ENCODE measurements at regions not wholly inside any gene's neighbourhood (a gene's known extent, or its start where the extent isn't known, plus 50 kb on each side); places are given as distances from the start of the nearest gene placed in this dataset.

DNA sequence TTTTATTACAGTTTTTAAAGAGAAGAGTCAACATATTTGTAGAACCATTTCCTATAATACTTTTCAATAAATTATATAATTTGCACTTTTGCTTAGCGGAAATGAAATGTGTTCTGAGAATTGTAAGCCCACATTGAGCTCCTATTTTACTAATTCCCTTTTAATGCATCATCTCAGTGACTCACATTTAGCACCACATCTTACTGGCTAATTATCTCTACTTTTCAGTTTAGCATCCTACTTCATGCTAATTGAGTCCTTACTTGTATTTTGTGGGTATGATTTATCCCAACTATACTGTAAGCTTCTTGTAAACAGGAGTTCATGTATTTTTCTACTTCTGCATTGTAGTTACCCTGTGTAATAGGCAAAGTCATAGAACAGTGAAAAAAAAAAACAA is 67.5 kb downstream of the TMX1 start:
- Histone ChIP-seq H4K20me1 (ENCODE audit: insufficient read depth, low read depth, low read length) (no peaks in the 10 kb centered on the region), H3K4me3 (ENCODE audit: low read length) (no peak overlapping the region), H3K9ac (ENCODE audit: low read length) (no peak overlapping the region), H3K27me3 (ENCODE audit: low read length) (no peaks in the 10 kb centered on the region), H3K4me2 (ENCODE audit: low read depth, low read length, poor library complexity, severe bottlenecking) (no peak overlapping the region), H3K4me1 (ENCODE audit: low read length) (no peaks in the 10 kb centered on the region), H3K9me2 (replicated peaks; ENCODE audit: insufficient read depth, low read length) (no peaks in the 10 kb centered on the region), H3K9me3 (ENCODE audit: low read length) (no peaks in the 10 kb centered on the region), H3K79me2 (ENCODE audit: low read length) (no peaks in the 10 kb centered on the region), H3K27ac (ENCODE audit: low read length) (no peak overlapping the region), H3K36me3 (ENCODE audit: insufficient read depth, low read length) (no peaks in the 10 kb centered on the region), H2AFZ (ENCODE audit: low read length) (no peak overlapping the region)
- no peak for DNase-seq

DNA sequence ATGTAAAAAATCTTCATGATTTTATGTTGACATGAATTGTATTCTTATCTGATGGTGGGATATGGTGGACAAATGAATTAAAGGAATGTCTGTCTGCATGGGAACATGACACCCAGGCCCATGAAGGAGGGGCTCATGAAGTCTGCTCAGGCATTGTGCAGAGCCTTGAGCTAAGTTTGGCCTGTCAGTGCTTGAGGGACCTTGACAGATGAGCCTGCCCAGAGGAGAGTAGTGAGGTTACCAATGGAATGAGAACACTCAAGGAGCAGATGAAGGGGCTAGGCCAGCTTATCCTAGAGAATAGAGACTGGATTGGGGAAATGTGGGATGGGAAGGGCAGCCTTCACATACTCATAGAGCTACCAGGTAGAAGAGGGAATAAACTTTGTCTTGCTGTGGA is 68.8 kb downstream of the TMX1 start:
- H3K4me3 ChIP-seq (ENCODE audit: low read length) = no peak overlapping the region
- H3K36me3 ChIP-seq (ENCODE audit: insufficient read depth, low read length) = no peaks in the 10 kb centered on the region
- H4K20me1 ChIP-seq (ENCODE audit: insufficient read depth, low read depth, low read length) = no peaks in the 10 kb centered on the region
- H3K27ac ChIP-seq (ENCODE audit: low read length) = no peak overlapping the region
- H3K79me2 ChIP-seq (ENCODE audit: low read length) = no peaks in the 10 kb centered on the region
- no peak overlapping the region for H2AFZ ChIP-seq (ENCODE audit: low read length)
- no peak overlapping the region for H3K9ac ChIP-seq (ENCODE audit: low read length)
- H3K9me2 ChIP-seq (replicated peaks; ENCODE audit: insufficient read depth, low read length) = no peaks in the 10 kb centered on the region
- no peak overlapping the region for H3K4me2 ChIP-seq (ENCODE audit: low read depth, low read length, poor library complexity, severe bottlenecking)
- no peaks in the 10 kb centered on the region for H3K4me1 ChIP-seq (ENCODE audit: low read length)
- no peaks in the 10 kb centered on the region for H3K9me3 ChIP-seq (ENCODE audit: low read length)
- no peaks in the 10 kb centered on the region for H3K27me3 ChIP-seq (ENCODE audit: low read length)
- no peak for DNase-seq

DNA sequence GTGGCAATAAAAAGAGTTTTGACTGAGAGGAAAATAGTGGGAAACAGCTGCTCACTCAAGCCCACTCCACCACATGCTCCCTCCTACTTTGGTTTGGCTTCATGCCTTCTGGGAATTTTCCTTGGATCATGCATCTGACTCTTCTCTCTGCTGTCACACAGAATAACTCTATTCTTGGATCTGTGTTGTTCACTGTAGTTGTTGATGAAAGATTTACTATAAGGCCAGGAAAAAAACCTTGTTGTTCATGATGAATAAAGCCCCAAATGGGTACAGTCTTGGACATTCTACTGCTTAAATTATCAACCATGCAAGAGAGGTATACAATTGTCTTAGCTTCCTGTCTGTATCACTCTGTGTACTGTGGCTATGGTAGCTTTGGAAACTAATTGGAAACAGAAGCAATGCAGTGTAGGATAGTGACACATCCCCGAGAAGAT is 70.5 kb downstream of the TMX1 start:
- Histone ChIP-seq H3K36me3 (ENCODE audit: insufficient read depth, low read length) (no peaks in the 10 kb centered on the region), H3K9me3 (ENCODE audit: low read length) (no peaks in the 10 kb centered on the region), H3K27ac (ENCODE audit: low read length) (no peak overlapping the region), H3K79me2 (ENCODE audit: low read length) (no peaks in the 10 kb centered on the region), H3K9ac (ENCODE audit: low read length) (no peak overlapping the region), H3K4me3 (ENCODE audit: low read length) (no peak overlapping the region), H2AFZ (ENCODE audit: low read length) (no peak overlapping the region), H4K20me1 (ENCODE audit: insufficient read depth, low read depth, low read length) (no peaks in the 10 kb centered on the region), H3K4me1 (ENCODE audit: low read length) (no peaks in the 10 kb centered on the region), H3K4me2 (ENCODE audit: low read depth, low read length, poor library complexity, severe bottlenecking) (no peak overlapping the region), H3K27me3 (ENCODE audit: low read length) (no peaks in the 10 kb centered on the region), H3K9me2 (replicated peaks; ENCODE audit: insufficient read depth, low read length) (no peaks in the 10 kb centered on the region)
- no peak for DNase-seq

DNA sequence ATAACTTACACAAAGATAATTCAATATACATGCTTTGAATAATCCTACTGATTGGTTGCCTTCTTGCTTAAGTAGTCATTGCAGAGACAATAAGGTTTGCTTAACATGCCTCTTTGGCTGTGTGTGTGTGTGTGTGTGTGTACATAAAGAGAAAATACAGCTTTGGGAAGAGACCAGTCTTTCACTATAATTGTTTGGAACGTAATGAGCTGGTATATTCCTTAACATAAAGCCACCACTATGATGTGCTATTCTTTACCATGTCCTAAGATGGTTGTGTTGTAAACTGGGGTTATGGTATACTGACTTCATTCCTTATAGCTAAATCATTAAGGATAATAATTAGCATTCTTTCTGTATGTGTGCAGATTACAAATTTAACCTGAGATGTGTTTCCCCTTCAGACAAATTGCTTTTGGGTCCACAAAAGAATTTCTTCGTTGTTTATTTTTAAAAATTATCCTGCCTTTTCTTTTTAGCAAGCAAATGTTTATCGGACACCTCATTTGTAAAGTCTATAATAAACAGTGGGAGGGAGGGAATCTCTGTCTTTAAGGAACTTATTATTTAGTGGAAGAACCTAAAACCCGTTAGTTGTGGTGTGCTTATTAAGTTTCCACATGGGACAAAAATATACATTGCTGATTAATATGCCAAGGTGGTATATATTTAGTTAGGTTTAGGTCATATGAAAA is 74.4 kb downstream of the TMX1 start:
- DNase-seq = no peak
- H3K79me2 ChIP-seq (ENCODE audit: low read length) = no peaks in the 10 kb centered on the region
- no peak overlapping the region for H3K4me3 ChIP-seq (ENCODE audit: low read length)
- H2AFZ ChIP-seq (ENCODE audit: low read length) = no peak overlapping the region
- no peaks in the 10 kb centered on the region for H3K27me3 ChIP-seq (ENCODE audit: low read length)
- no peaks in the 10 kb centered on the region for H3K9me3 ChIP-seq (ENCODE audit: low read length)
- no peaks in the 10 kb centered on the region for H3K4me1 ChIP-seq (ENCODE audit: low read length)
- H3K9me2 ChIP-seq (replicated peaks; ENCODE audit: insufficient read depth, low read length) = no peaks in the 10 kb centered on the region
- no peak overlapping the region for H3K4me2 ChIP-seq (ENCODE audit: low read depth, low read length, poor library complexity, severe bottlenecking)
- H3K36me3 ChIP-seq (ENCODE audit: insufficient read depth, low read length) = no peaks in the 10 kb centered on the region
- no peak overlapping the region for H3K9ac ChIP-seq (ENCODE audit: low read length)
- H4K20me1 ChIP-seq (ENCODE audit: insufficient read depth, low read depth, low read length) = no peaks in the 10 kb centered on the region
- no peak overlapping the region for H3K27ac ChIP-seq (ENCODE audit: low read length)

DNA sequence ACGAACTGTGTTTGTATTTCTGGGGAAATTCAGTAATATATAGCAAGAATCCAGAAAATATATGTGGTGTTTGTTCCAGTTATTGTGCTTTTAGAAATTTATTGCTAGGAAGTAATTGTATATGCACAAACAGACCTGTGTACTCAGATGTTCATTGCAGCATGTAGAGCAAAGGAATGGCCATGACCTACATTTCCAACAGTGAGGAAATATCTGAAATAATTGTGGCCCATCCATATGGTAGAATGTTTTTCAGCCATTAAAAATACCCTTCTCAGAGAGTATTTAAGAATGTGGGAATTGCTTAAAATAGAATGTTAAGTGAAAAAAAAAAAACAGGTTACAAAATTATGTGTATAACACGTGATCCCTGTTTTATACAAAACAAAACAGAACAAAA is 77.3 kb downstream of the TMX1 start:
- Histone ChIP-seq H2AFZ (ENCODE audit: low read length) (no peak overlapping the region), H3K4me2 (ENCODE audit: low read depth, low read length, poor library complexity, severe bottlenecking) (no peak overlapping the region), H3K9me3 (ENCODE audit: low read length) (no peaks in the 10 kb centered on the region), H3K27ac (ENCODE audit: low read length) (no peak overlapping the region), H4K20me1 (ENCODE audit: insufficient read depth, low read depth, low read length) (no peaks in the 10 kb centered on the region), H3K9ac (ENCODE audit: low read length) (no peak overlapping the region), H3K36me3 (ENCODE audit: insufficient read depth, low read length) (no peaks in the 10 kb centered on the region), H3K9me2 (replicated peaks; ENCODE audit: insufficient read depth, low read length) (no peaks in the 10 kb centered on the region), H3K79me2 (ENCODE audit: low read length) (no peaks in the 10 kb centered on the region), H3K27me3 (ENCODE audit: low read length) (no peaks in the 10 kb centered on the region), H3K4me3 (ENCODE audit: low read length) (no peak overlapping the region), H3K4me1 (ENCODE audit: low read length) (no peaks in the 10 kb centered on the region)
- DNase-seq = no peak

DNA sequence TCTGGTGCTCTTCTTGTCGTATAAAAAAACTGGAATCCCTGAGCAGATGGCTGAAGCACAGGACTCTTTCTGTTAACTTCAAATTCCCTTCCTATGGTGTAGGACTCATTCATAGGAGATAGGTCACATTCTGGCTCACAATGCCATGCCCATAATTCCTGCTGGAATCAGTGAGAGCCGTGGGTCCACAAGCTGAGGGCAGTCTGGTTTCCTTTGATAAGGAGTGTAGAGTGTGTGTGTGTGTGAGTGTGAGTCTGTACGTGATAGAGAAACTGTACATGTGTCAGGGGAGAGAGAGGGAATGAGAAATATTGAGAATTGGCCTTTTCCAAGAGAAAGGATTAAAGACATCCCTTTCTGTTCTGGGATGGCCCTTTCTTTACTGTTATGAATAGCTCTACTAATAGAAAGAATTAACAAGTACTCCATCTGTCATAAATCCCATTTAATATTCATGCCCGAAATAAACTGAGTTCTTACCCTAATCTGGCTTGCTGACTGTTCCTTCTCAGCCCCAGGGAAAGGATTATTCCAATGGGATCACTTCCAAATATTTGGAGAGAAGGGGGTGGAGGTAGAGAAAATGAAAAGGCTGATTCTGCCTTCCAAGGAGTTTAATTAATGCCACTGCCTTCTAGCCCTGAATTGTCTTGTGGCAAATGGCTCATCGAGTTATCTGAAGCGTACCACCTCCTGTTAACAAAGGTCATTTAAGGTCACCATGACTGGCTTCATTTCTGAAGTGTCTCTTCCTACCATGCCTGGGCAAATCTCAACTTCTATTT is 79.0 kb downstream of the TMX1 start:
- H3K4me2 ChIP-seq (ENCODE audit: low read depth, low read length, poor library complexity, severe bottlenecking) = no peak overlapping the region
- no peaks in the 10 kb centered on the region for H3K9me2 ChIP-seq (replicated peaks; ENCODE audit: insufficient read depth, low read length)
- H2AFZ ChIP-seq (ENCODE audit: low read length) = no peak overlapping the region
- no peaks in the 10 kb centered on the region for H4K20me1 ChIP-seq (ENCODE audit: insufficient read depth, low read depth, low read length)
- H3K4me3 ChIP-seq (ENCODE audit: low read length) = no peak overlapping the region
- H3K4me1 ChIP-seq (ENCODE audit: low read length) = no peaks in the 10 kb centered on the region
- no peak overlapping the region for H3K27ac ChIP-seq (ENCODE audit: low read length)
- no peaks in the 10 kb centered on the region for H3K79me2 ChIP-seq (ENCODE audit: low read length)
- no peaks in the 10 kb centered on the region for H3K27me3 ChIP-seq (ENCODE audit: low read length)
- no peaks in the 10 kb centered on the region for H3K9me3 ChIP-seq (ENCODE audit: low read length)
- H3K9ac ChIP-seq (ENCODE audit: low read length) = no peak overlapping the region
- H3K36me3 ChIP-seq (ENCODE audit: insufficient read depth, low read length) = no peaks in the 10 kb centered on the region
- no peak for DNase-seq

DNA sequence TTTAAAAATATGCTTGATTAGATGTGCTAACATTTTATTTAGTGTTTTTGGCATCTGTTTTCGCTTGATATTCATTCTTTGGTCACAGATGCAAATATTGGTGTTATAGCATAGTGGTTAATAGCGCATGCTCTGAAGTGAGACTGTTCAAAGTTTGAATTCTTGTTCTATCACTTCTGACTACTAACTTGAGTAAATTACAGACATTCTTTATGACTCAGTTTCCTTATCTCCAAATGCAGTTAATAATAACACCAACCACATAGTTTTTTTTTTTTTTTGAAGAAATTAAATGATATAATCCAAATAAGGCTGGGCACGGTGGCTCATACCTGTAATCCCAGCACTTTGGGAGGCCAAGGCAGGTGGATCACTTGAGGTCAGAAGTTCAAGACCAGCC is 81.0 kb downstream of the TMX1 start:
- DNase-seq = no peak
- H3K4me2 ChIP-seq (ENCODE audit: low read depth, low read length, poor library complexity, severe bottlenecking) = no peak overlapping the region
- H3K4me3 ChIP-seq (ENCODE audit: low read length) = no peak overlapping the region
- H3K9ac ChIP-seq (ENCODE audit: low read length) = no peak overlapping the region
- no peak overlapping the region for H2AFZ ChIP-seq (ENCODE audit: low read length)
- no peak overlapping the region for H3K27ac ChIP-seq (ENCODE audit: low read length)
- no peaks in the 10 kb centered on the region for H3K9me2 ChIP-seq (replicated peaks; ENCODE audit: insufficient read depth, low read length)
- H3K79me2 ChIP-seq (ENCODE audit: low read length) = no peaks in the 10 kb centered on the region
- H3K9me3 ChIP-seq (ENCODE audit: low read length) = no peaks in the 10 kb centered on the region
- no peaks in the 10 kb centered on the region for H3K27me3 ChIP-seq (ENCODE audit: low read length)
- no peaks in the 10 kb centered on the region for H3K36me3 ChIP-seq (ENCODE audit: insufficient read depth, low read length)
- H4K20me1 ChIP-seq (ENCODE audit: insufficient read depth, low read depth, low read length) = no peaks in the 10 kb centered on the region
- H3K4me1 ChIP-seq (ENCODE audit: low read length) = no peaks in the 10 kb centered on the region

DNA sequence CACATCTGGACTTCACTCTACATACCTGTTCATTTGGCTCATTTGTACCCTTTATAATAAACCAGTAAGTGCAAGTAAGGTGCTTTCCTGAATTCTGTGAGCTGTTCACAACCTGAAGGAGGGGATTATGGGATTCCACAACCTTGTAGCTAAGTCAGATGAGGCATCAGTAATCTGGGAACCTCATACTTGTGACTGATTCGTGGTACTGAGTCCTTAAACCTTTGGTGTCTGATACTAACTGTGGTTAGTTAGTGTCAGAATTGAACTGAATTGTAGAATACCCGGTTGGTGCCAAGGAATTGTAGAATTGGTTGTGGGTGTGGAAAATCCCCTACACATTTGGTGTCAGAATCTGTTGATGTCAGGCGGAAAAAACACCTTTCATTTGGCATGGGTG is 83.4 kb downstream of the TMX1 start:
- H3K4me1 ChIP-seq (ENCODE audit: low read length) = no peaks in the 10 kb centered on the region
- no peak overlapping the region for H3K4me3 ChIP-seq (ENCODE audit: low read length)
- DNase-seq = no peak
- no peak overlapping the region for H2AFZ ChIP-seq (ENCODE audit: low read length)
- no peaks in the 10 kb centered on the region for H4K20me1 ChIP-seq (ENCODE audit: insufficient read depth, low read depth, low read length)
- H3K27me3 ChIP-seq (ENCODE audit: low read length) = no peaks in the 10 kb centered on the region
- no peaks in the 10 kb centered on the region for H3K36me3 ChIP-seq (ENCODE audit: insufficient read depth, low read length)
- no peaks in the 10 kb centered on the region for H3K9me2 ChIP-seq (replicated peaks; ENCODE audit: insufficient read depth, low read length)
- no peaks in the 10 kb centered on the region for H3K79me2 ChIP-seq (ENCODE audit: low read length)
- no peak overlapping the region for H3K9ac ChIP-seq (ENCODE audit: low read length)
- no peaks in the 10 kb centered on the region for H3K9me3 ChIP-seq (ENCODE audit: low read length)
- no peak overlapping the region for H3K4me2 ChIP-seq (ENCODE audit: low read depth, low read length, poor library complexity, severe bottlenecking)
- no peak overlapping the region for H3K27ac ChIP-seq (ENCODE audit: low read length)
